GM21619 (cell line): ENCODE measurements at regions not wholly inside any gene's neighbourhood (a gene's known extent, or its start where the extent isn't known, plus 50 kb on each side); places are given as distances from the start of the nearest gene placed in this dataset.
A peak's percentile ranks its signal among the peaks of the same experiment; 100 is the strongest.

Experiments
- ATAC-seq: cut with Tn5 transposase; IDR thresholded peaks from one replicate; pipeline ENCODE4 v1.9.1; 2021; ENCODE audit not compliant: unreplicated experiment

GRCh38 chr2:187139469-187139868 lies 290.5 kb upstream of the ZSWIM2 start:
- ATAC-seq = no peak

GRCh38 chr2:187138265-187138664 lies 289.3 kb upstream of the ZSWIM2 start:
- ATAC-seq = peak; percentile 75

GRCh38 chr2:187136646-187137045 lies 287.7 kb upstream of the ZSWIM2 start:
- no peak for ATAC-seq

- ATAC-seq = no peak
Observed at GRCh38 chr2:187134306-187134705, 285.3 kb upstream of the ZSWIM2 start.

GRCh38 chr2:187129868-187130267 lies 280.9 kb upstream of the ZSWIM2 start:
- no peak for ATAC-seq

GRCh38 chr2:187129306-187129705 lies 280.3 kb upstream of the ZSWIM2 start:
- no peak for ATAC-seq

- no peak for ATAC-seq
Observed at GRCh38 chr2:187126247-187127005, 277.5 kb upstream of the ZSWIM2 start.

- ATAC-seq = no peak
Observed at GRCh38 chr2:187125318-187125717, 276.3 kb upstream of the ZSWIM2 start.

GRCh38 chr2:187124529-187124928 lies 275.6 kb upstream of the ZSWIM2 start:
- no peak for ATAC-seq

GRCh38 chr2:187118331-187119099 lies 269.5 kb upstream of the ZSWIM2 start:
- ATAC-seq = no peak

- no peak for ATAC-seq
Observed at GRCh38 chr2:187117483-187117882, 268.5 kb upstream of the ZSWIM2 start.

- ATAC-seq = no peak
Observed at GRCh38 chr2:187115627-187116026, 266.7 kb upstream of the ZSWIM2 start.

GRCh38 chr2:187107001-187107400 lies 258.0 kb upstream of the ZSWIM2 start:
- no peak for ATAC-seq

- ATAC-seq = no peak
Observed at GRCh38 chr2:187105218-187105617, 256.2 kb upstream of the ZSWIM2 start.

GRCh38 chr2:187102381-187102780 lies 253.4 kb upstream of the ZSWIM2 start:
- no peak for ATAC-seq

GRCh38 chr2:187098154-187098553 lies 249.2 kb upstream of the ZSWIM2 start:
- ATAC-seq = no peak

GRCh38 chr2:187093771-187094412 lies 244.9 kb upstream of the ZSWIM2 start:
- ATAC-seq = no peak

GRCh38 chr2:187091664-187092063 lies 242.7 kb upstream of the ZSWIM2 start:
- no peak for ATAC-seq

- no peak for ATAC-seq
Observed at GRCh38 chr2:187084524-187084923, 235.6 kb upstream of the ZSWIM2 start.

- ATAC-seq = no peak
Observed at GRCh38 chr2:187081461-187081860, 232.5 kb upstream of the ZSWIM2 start.

GRCh38 chr2:187079901-187080300 lies 230.9 kb upstream of the ZSWIM2 start:
- no peak for ATAC-seq

GRCh38 chr2:187078297-187078696 lies 229.3 kb upstream of the ZSWIM2 start:
- ATAC-seq = no peak
